ENCODE measurements at regions not wholly inside any gene's neighbourhood (a gene's known extent, or its start where the extent isn't known, plus 50 kb on each side); places are given as distances from the start of the nearest gene placed in this dataset.

- no peak for TF ChIP-seq SREBF2 (IDR thresholded peaks at IDR 0.05; ENCODE audit: low read length)
- no peak for TF ChIP-seq POLR2AphosphoS2 (IDR thresholded peaks at IDR 0.05; ENCODE audit: low read depth, low read length)
- TF ChIP-seq TARDBP (IDR thresholded peaks at IDR 0.05; ENCODE audit: borderline replicate concordance), result no peak
- TF ChIP-seq, protein P1, sequence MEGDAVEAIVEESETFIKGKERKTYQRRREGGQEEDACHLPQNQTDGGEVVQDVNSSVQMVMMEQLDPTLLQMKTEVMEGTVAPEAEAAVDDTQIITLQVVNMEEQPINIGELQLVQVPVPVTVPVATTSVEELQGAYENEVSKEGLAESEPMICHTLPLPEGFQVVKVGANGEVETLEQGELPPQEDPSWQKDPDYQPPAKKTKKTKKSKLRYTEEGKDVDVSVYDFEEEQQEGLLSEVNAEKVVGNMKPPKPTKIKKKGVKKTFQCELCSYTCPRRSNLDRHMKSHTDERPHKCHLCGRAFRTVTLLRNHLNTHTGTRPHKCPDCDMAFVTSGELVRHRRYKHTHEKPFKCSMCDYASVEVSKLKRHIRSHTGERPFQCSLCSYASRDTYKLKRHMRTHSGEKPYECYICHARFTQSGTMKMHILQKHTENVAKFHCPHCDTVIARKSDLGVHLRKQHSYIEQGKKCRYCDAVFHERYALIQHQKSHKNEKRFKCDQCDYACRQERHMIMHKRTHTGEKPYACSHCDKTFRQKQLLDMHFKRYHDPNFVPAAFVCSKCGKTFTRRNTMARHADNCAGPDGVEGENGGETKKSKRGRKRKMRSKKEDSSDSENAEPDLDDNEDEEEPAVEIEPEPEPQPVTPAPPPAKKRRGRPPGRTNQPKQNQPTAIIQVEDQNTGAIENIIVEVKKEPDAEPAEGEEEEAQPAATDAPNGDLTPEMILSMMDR (IDR thresholded peaks at IDR 0.05 in 2 of 3, conservative IDR thresholded peaks at IDR 0.05 in 1 of 3; ENCODE audit: control insufficient read depth in 2 of 3, extremely low read depth in 1 of 3, insufficient read depth in 1 of 3, low read depth in 3 of 3, low read length in 3 of 3), result no peak
Observed at GRCh38 chr3:189529889-189530471, 101.2 kb upstream of the TP63 start.

Measured in GM12878 (cell line).